Small intestine (tissue), 7 donors: ENCODE measurements at regions not wholly inside any gene's neighbourhood (a gene's known extent, or its start where the extent isn't known, plus 50 kb on each side); places are given as distances from the start of the nearest gene placed in this dataset.

Source experiments
- DNase-seq, 2 donors: peaks; one replicate each; pipeline versions ENCODE4 v3.0.0 to v3.0.0-alpha.2; 2013
- FAIRE-seq: peaks from 2 replicates; lab custom pipeline; 2012; peaks lifted over from hg19 to GRCh38; lab: Jason Lieb, UNC
- H3K27ac ChIP-seq, 3 donors: one replicate each; pipeline ENCODE4 v1.5.1; 2013; ENCODE audit warnings: low read length in 2 of 3, mild to moderate bottlenecking in 2 of 3, control low read depth in 1 of 3, inconsistent platforms in 1 of 3, low read depth in 1 of 3, moderate library complexity in 1 of 3
- H3K27me3 ChIP-seq, 3 donors: one replicate each; pipeline ENCODE4 v1.6.1; 2013; ENCODE audit warnings: low read length in 3 of 3, inconsistent platforms in 1 of 3; ENCODE audit not compliant: control insufficient read depth in 3 of 3, insufficient read depth in 3 of 3
- H3K36me3 ChIP-seq, 3 donors: one replicate each; pipeline ENCODE4 v1.6.1; 2013; ENCODE audit warnings: low read length in 3 of 3, inconsistent platforms in 1 of 3, low read depth in 1 of 3, mild to moderate bottlenecking in 1 of 3, moderate library complexity in 1 of 3; ENCODE audit not compliant: control insufficient read depth in 3 of 3, insufficient read depth in 2 of 3
- H3K4me1 ChIP-seq, 3 donors: one replicate each; pipeline ENCODE4 v1.6.1; 2013; ENCODE audit warnings: low read length in 2 of 3, inconsistent platforms in 1 of 3, low read depth in 1 of 3, mild to moderate bottlenecking in 1 of 3, moderate library complexity in 1 of 3; ENCODE audit not compliant: control insufficient read depth in 3 of 3, insufficient read depth in 2 of 3
- H3K4me3 ChIP-seq, 3 donors: one replicate each; pipeline ENCODE4 v1.5.1; 2013; ENCODE audit warnings: low read length in 3 of 3, control low read depth in 1 of 3, inconsistent platforms in 1 of 3, low read depth in 1 of 3, mild to moderate bottlenecking in 1 of 3, moderate library complexity in 1 of 3
- H3K9me3 ChIP-seq, 2 donors: one replicate each; pipeline ENCODE4 v1.6.1; 2013; ENCODE audit warnings: low read depth in 1 of 2, low read length in 1 of 2; ENCODE audit not compliant: control insufficient read depth in 2 of 2, insufficient read depth in 1 of 2
- WGBS, 3 donors: extraction: QIAGEN DNeasy Blood & Tissue Kit; methylation state at CpG; one replicate each; pipeline ENCODE4 v1.1.7; 2013; 5-methylcytosine and 5-hydroxymethylcytosine counted together
- donor health status: healthy with polysubstance abuse.
- donor health status: control.
- donor health status: control.
- donor health status: Bipolar disorder and iron deficiency.
- donor health status: healthy.

DNA sequence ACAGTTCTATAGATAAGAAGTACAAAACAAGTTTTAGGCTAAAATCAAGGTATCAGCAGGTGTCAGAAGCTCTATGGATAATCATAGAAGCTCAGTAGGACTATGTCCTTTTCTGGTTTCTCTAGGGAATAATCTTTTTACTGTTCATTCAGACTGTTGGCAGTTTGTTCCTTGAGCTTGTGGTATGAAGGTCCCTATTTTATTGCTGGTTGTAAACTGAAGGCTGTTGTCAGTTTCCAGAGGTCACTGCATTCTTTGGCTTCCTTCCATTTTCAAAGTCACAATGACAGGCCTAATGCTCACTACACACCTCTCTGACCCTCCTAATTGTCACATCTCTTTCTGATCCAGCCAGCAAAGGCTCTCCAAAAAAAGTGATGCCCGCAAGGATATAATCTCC, 337.9 kb upstream of the EDNRB start:
- Histone ChIP-seq H3K4me3 (no peak overlapping the region), H3K36me3 (no peaks in the 10 kb centered on the region), H3K27me3 (no peaks in the 10 kb centered on the region), H3K9me3 (peaks cover 0 to 2% of the 10 kb centered on the region in 2 donors), H3K27ac (no peak overlapping the region), H3K4me1 (peaks cover 0 to 9% (median 0%) of the 10 kb centered on the region in 3 donors)
- WGBS, 3 donors = 13 to 64% (median 22%) methylated on average over 1 of the region's 1 CpG
- FAIRE-seq = no peak
- DNase-seq = peak; percentile 82 to 83

GRCh38 chr13:78254113-78254512, 335.5 kb upstream of the EDNRB start:
- Histone ChIP-seq H3K4me3 (no peak overlapping the region), H3K27me3 (no peaks in the 10 kb centered on the region), H3K9me3 (no peaks in the 10 kb centered on the region), H3K4me1 (peaks cover 0 to 9% (median 0%) of the 10 kb centered on the region in 3 donors), H3K27ac (no peak overlapping the region), H3K36me3 (no peaks in the 10 kb centered on the region)
- no peak for DNase-seq
- no peak for FAIRE-seq
- WGBS, 3 donors = 89 to 93% (median 92%) methylated on average over 3 of the region's 3 CpGs

- no peak for DNase-seq
- Histone ChIP-seq H3K4me3 (no peak overlapping the region), H3K36me3 (no peaks in the 10 kb centered on the region), H3K9me3 (no peaks in the 10 kb centered on the region), H3K27me3 (no peaks in the 10 kb centered on the region), H3K4me1 (no peaks in the 10 kb centered on the region), H3K27ac (no peak overlapping the region)
- FAIRE-seq = no peak
Observed at GRCh38 chr13:78247362-78247761, 328.7 kb upstream of the EDNRB start.

- Histone ChIP-seq H3K27ac (no peak overlapping the region), H3K9me3 (no peaks in the 10 kb centered on the region), H3K27me3 (no peaks in the 10 kb centered on the region), H3K4me1 (no peaks in the 10 kb centered on the region), H3K36me3 (no peaks in the 10 kb centered on the region), H3K4me3 (no peak overlapping the region)
- 6 to 7% (median 7%) methylated on average over 4 of the region's 4 CpGs for WGBS, 3 donors
- FAIRE-seq (no peak), DNase-seq (peak; percentile 28 to 46)
Observed at GRCh38 chr13:78241278-78241919, 322.8 kb upstream of the EDNRB start.

GRCh38 chr13:78239714-78240113, 321.1 kb upstream of the EDNRB start:
- FAIRE-seq (no peak), DNase-seq (no peak)
- H3K27ac ChIP-seq = no peak overlapping the region
- H3K36me3 ChIP-seq = no peaks in the 10 kb centered on the region
- 25 to 37% (median 37%) methylated on average over 2 of the region's 2 CpGs for WGBS, 3 donors
- no peaks in the 10 kb centered on the region for H3K9me3 ChIP-seq
- no peaks in the 10 kb centered on the region for H3K27me3 ChIP-seq
- H3K4me1 ChIP-seq = no peaks in the 10 kb centered on the region
- no peak overlapping the region for H3K4me3 ChIP-seq

DNA sequence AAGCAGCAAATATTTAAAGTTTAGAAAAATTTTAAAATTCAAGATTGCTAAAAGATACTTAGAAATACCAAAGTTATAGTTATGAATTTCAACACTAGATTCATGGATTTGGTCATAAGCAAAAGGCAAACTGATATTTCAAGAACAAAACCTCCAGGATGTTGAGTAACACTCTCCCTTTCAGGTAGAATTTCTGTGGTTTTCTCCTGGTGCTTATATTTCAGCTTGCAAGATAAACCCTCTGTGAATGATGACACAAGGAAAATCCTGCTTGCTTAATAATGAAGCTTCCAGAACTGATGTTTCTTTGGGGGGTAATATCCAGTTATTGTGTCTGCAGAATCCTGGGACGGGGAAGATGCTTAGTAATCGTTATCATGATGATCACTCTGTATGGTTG, 320.3 kb upstream of the EDNRB start:
- Histone ChIP-seq H3K9me3 (no peaks in the 10 kb centered on the region), H3K4me3 (no peak overlapping the region), H3K4me1 (no peaks in the 10 kb centered on the region), H3K36me3 (no peaks in the 10 kb centered on the region), H3K27ac (no peak overlapping the region), H3K27me3 (no peaks in the 10 kb centered on the region)
- no peak for DNase-seq
- FAIRE-seq = no peak
- 66 to 82% (median 75%) methylated on average over 2 of the region's 2 CpGs for WGBS, 3 donors

- Histone ChIP-seq H3K36me3 (no peaks in the 10 kb centered on the region), H3K9me3 (no peaks in the 10 kb centered on the region), H3K27me3 (no peaks in the 10 kb centered on the region), H3K27ac (no peak overlapping the region), H3K4me1 (no peaks in the 10 kb centered on the region), H3K4me3 (no peak overlapping the region)
- 26 to 56% (median 39%) methylated on average over 4 of the region's 4 CpGs for WGBS, 3 donors
- FAIRE-seq = no peak
- DNase-seq = no peak
Observed at GRCh38 chr13:78228940-78229339, 310.3 kb upstream of the EDNRB start.

DNA sequence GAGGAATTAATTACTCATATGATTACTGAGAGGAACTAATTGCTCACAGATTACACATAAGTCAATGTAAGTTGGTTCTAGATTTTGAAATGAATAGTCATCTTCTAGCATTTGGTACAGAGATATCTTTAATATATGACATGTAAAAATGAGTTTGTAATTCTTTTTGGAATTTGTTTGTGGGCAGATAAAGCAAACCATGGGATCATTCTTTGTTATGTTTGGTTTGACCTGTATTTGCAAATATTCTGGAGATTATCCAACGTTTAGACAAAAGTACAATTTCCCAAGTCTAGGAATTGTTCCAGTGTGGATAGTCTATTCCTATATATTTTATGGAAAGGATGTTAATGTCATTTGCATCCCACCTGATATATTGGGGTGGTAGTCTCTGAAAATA, 309.6 kb upstream of the EDNRB start:
- Histone ChIP-seq H3K27me3 (no peaks in the 10 kb centered on the region), H3K36me3 (no peaks in the 10 kb centered on the region), H3K4me3 (no peak overlapping the region), H3K4me1 (no peaks in the 10 kb centered on the region), H3K27ac (no peak overlapping the region), H3K9me3 (no peaks in the 10 kb centered on the region)
- FAIRE-seq (no peak), DNase-seq (no peak)
- WGBS, 3 donors = 53 to 73% (median 66%) methylated on average over 1 of the region's 1 CpG

GRCh38 chr13:78227709-78228108, 309.1 kb upstream of the EDNRB start:
- no peaks in the 10 kb centered on the region for H3K36me3 ChIP-seq
- no peaks in the 10 kb centered on the region for H3K27me3 ChIP-seq
- H3K9me3 ChIP-seq = no peaks in the 10 kb centered on the region
- DNase-seq = no peak
- WGBS, 3 donors = 70 to 86% (median 78%) methylated on average over 3 of the region's 3 CpGs
- no peak overlapping the region for H3K4me3 ChIP-seq
- no peak for FAIRE-seq
- no peak overlapping the region for H3K27ac ChIP-seq
- no peaks in the 10 kb centered on the region for H3K4me1 ChIP-seq
